ENCODE measurements at regions not wholly inside any gene's neighbourhood (a gene's known extent, or its start where the extent isn't known, plus 50 kb on each side); places are given as distances from the start of the nearest gene placed in this dataset.
A peak's percentile ranks its signal among the peaks of the same experiment; 100 is the strongest.

- no peak for DNase-seq (ENCODE audit: low read depth, low spot score)
- in situ Hi-C loops (cut with HindIII; ENCODE audit: low sequenced_read_pairs): no loop called here
- TF ChIP-seq, protein P1, sequence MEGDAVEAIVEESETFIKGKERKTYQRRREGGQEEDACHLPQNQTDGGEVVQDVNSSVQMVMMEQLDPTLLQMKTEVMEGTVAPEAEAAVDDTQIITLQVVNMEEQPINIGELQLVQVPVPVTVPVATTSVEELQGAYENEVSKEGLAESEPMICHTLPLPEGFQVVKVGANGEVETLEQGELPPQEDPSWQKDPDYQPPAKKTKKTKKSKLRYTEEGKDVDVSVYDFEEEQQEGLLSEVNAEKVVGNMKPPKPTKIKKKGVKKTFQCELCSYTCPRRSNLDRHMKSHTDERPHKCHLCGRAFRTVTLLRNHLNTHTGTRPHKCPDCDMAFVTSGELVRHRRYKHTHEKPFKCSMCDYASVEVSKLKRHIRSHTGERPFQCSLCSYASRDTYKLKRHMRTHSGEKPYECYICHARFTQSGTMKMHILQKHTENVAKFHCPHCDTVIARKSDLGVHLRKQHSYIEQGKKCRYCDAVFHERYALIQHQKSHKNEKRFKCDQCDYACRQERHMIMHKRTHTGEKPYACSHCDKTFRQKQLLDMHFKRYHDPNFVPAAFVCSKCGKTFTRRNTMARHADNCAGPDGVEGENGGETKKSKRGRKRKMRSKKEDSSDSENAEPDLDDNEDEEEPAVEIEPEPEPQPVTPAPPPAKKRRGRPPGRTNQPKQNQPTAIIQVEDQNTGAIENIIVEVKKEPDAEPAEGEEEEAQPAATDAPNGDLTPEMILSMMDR (IDR thresholded peaks at IDR 0.05; ENCODE audit: low read depth, low read length): no peak
- H3K4me3 ChIP-seq (ENCODE audit: low read depth, low read length): no peak overlapping the region
These were observed 171.4 kb downstream of the SOX4 start for GRCh38 chr6:21764989-21765388.

GRCh38 chr6:21767891-21768648 is 174.5 kb downstream of the SOX4 start:
- DNase-seq (ENCODE audit: low read depth, low spot score): peak; percentile 75
- TF ChIP-seq, protein P1 (IDR thresholded peaks at IDR 0.05; ENCODE audit: low read depth, low read length): no peak
- H3K4me3 ChIP-seq (ENCODE audit: low read depth, low read length): no peak overlapping the region
- in situ Hi-C loops (cut with HindIII; ENCODE audit: low sequenced_read_pairs): no loop called here

DNA sequence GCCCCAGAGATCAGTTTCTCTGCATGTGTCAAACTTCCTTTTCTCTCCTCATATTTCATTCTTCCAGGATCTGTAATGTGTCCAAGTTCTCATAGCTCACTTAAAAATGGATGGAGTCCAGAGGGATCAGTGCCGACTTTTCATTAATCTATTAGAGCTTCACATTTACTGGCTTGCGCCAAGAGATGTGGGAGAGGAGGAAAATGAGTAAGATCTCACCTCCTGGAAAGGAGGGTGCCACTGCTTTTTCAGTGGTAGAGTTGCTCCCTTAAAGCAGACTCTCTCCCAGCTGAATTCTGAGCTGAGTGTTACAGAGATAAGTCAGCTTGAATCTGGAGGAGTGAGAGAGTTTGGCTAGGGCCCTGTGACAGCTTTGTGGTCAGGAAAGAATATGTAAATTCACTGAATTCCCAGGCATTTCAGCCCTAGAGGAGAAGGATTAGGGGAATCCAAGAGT is 175.9 kb downstream of the SOX4 start:
- in situ Hi-C loops (cut with HindIII; ENCODE audit: low sequenced_read_pairs): no loop called here
- TF ChIP-seq, protein P1 (IDR thresholded peaks at IDR 0.05; ENCODE audit: low read depth, low read length): no peak
- peak; percentile 90 for DNase-seq (ENCODE audit: low read depth, low spot score)

DNA sequence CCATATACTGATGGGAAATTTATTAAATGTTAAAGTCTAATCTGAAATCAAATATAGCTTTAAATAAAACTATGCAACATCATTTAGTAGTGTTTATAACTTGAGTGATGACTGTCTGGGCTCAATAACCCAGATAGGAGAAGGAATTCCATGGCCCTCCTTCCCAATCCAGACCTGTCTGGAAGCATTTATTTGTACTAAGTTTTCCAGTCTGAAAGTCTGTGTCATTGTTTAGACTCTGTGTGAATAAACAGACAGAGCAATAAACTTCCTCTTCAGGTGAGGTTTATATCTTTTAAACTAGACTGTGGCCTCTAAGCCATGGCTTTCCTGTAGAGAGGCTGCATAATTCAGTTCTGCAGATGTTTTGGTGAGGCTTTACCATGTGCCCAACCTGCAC is 176.4 kb downstream of the SOX4 start:
- H3K4me3 ChIP-seq (ENCODE audit: low read depth, low read length): no peak overlapping the region
- in situ Hi-C loops (cut with HindIII; ENCODE audit: low sequenced_read_pairs): no loop called here
- TF ChIP-seq, protein P1 (IDR thresholded peaks at IDR 0.05; ENCODE audit: low read depth, low read length): no peak
- no peak for DNase-seq (ENCODE audit: low read depth, low spot score)

More for the DNA sequence above, 175.9 kb downstream of the SOX4 start:
- H3K4me3 ChIP-seq (ENCODE audit: low read depth, low read length): no peak overlapping the region

DNA sequence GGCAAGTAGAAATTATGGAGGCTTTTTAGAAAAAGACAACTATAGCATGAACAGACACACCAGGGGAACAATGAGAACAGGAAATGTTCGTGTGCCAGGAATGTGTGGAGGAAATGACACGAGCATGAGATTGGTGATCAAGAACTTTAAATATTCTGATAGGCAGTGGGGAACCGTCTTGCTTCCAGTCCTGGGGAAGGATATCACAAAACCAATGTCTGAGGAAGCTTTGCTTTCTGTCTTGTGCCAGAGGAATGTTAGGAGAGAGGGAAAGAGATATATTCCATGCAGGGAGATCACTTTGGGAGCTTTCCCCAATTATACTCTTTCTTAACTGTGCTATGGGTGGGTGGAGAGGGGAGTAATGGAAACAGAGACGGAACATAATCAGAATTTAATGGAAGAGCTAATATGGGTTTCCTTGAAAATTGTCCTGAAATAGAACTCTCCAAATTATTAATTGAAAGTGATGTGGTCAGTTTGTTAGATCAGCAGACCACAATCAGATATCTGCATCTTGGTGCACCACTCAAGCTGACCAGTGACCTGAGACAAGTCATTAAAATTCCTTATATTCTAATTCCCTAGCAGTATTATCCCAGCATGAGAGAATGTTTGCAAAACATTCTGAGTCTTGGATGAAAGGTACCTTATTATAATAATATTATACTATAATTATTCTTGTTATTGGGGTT is 178.2 kb downstream of the SOX4 start:
- in situ Hi-C loops (cut with HindIII; ENCODE audit: low sequenced_read_pairs): no loop called here
- TF ChIP-seq, protein P1 (IDR thresholded peaks at IDR 0.05; ENCODE audit: low read depth, low read length): no peak
- H3K4me3 ChIP-seq (ENCODE audit: low read depth, low read length): no peak overlapping the region
- no peak for DNase-seq (ENCODE audit: low read depth, low spot score)

GRCh38 chr6:21772477-21772876 is 178.9 kb downstream of the SOX4 start:
- TF ChIP-seq, protein P1 (IDR thresholded peaks at IDR 0.05; ENCODE audit: low read depth, low read length): no peak
- in situ Hi-C loops (cut with HindIII; ENCODE audit: low sequenced_read_pairs): no loop called here
- H3K4me3 ChIP-seq (ENCODE audit: low read depth, low read length): no peak overlapping the region
- no peak for DNase-seq (ENCODE audit: low read depth, low spot score)
